ENCODE measurements at regions not wholly inside any gene's neighbourhood (a gene's known extent, or its start where the extent isn't known, plus 50 kb on each side); places are given as distances from the start of the nearest gene placed in this dataset.

DNA sequence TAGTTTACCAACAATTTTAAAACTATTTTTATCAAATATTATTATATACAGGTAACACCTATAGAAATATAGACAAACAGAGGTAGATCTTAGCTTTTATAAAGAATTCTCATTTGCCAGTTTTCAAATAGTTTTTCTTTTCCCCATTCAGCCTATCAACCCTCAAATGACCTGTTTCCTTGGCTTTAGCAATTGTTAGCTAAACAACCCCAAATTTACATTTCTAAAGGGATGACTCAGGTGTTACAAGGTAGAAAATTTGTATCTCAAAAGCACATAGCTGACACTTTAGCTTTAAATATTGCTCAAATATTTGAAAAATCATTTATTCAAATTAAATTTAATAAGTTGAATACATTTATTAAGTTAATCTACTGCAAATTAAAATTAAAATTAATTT is 1207.2 kb downstream of the SLITRK1 start (continued):
- TF ChIP-seq, protein P1, sequence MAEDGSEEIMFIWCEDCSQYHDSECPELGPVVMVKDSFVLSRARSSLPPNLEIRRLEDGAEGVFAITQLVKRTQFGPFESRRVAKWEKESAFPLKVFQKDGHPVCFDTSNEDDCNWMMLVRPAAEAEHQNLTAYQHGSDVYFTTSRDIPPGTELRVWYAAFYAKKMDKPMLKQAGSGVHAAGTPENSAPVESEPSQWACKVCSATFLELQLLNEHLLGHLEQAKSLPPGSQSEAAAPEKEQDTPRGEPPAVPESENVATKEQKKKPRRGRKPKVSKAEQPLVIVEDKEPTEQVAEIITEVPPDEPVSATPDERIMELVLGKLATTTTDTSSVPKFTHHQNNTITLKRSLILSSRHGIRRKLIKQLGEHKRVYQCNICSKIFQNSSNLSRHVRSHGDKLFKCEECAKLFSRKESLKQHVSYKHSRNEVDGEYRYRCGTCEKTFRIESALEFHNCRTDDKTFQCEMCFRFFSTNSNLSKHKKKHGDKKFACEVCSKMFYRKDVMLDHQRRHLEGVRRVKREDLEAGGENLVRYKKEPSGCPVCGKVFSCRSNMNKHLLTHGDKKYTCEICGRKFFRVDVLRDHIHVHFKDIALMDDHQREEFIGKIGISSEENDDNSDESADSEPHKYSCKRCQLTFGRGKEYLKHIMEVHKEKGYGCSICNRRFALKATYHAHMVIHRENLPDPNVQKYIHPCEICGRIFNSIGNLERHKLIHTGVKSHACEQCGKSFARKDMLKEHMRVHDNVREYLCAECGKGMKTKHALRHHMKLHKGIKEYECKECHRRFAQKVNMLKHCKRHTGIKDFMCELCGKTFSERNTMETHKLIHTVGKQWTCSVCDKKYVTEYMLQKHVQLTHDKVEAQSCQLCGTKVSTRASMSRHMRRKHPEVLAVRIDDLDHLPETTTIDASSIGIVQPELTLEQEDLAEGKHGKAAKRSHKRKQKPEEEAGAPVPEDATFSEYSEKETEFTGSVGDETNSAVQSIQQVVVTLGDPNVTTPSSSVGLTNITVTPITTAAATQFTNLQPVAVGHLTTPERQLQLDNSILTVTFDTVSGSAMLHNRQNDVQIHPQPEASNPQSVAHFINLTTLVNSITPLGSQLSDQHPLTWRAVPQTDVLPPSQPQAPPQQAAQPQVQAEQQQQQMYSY (CRISPR knock-in tag; IDR thresholded peaks at IDR 0.05): no peak
- TF ChIP-seq HDAC2 (IDR thresholded peaks at IDR 0.05) (no peak), HDAC6 (IDR thresholded peaks at IDR 0.05; ENCODE audit: unreplicated experiment) (no peak), NFXL1 (IDR thresholded peaks at IDR 0.05; ENCODE audit: borderline replicate concordance) (no peak)
- TF ChIP-seq, protein P2, sequence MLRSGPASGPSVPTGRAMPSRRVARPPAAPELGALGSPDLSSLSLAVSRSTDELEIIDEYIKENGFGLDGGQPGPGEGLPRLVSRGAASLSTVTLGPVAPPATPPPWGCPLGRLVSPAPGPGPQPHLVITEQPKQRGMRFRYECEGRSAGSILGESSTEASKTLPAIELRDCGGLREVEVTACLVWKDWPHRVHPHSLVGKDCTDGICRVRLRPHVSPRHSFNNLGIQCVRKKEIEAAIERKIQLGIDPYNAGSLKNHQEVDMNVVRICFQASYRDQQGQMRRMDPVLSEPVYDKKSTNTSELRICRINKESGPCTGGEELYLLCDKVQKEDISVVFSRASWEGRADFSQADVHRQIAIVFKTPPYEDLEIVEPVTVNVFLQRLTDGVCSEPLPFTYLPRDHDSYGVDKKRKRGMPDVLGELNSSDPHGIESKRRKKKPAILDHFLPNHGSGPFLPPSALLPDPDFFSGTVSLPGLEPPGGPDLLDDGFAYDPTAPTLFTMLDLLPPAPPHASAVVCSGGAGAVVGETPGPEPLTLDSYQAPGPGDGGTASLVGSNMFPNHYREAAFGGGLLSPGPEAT (IDR thresholded peaks at IDR 0.05; ENCODE audit: low read depth): no peak

DNA sequence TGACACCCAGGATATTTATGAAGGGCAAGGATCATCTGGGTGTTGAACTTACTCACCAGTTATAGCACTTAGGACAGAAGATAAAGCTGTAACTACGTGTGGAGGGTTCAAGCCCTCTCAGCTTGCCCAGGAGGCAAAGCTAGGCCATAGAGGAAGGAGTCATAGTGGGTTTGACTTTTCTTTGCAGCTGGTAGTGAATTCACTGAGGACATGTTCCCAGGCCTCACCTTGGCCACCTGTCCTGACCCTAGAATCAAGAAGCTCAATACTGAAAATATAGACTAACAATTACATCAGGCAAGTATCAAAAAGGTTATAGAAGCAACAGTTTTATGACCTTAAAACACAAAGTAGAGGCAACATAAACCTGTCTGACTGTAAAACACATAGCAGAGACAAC is 1207.7 kb downstream of the SLITRK1 start:
- no peak overlapping the region for H2AFZ ChIP-seq (ENCODE audit: control insufficient read depth, low read depth, low read length)
- SMC1A ChIA-PET (ENCODE audit: uncharacterized antibody, unreplicated experiment): interaction anchor here (2.4 kb wide), 1 partner anchor 14 kb away, joined by 16 read pairs; no protein-coding TSS in a partner anchor
- RAD21 ChIA-PET (ENCODE audit: unreplicated experiment): interaction anchor here (1.2 kb wide), 1 partner anchor 13 kb away, joined by 3 read pairs; no protein-coding TSS in a partner anchor
- no peak overlapping the region for H3K4me2 ChIP-seq (ENCODE audit: control insufficient read depth, insufficient read depth)
- no peaks in the 10 kb centered on the region for H3K27me3 ChIP-seq (replicated peaks in 1 of 2; ENCODE audit: control insufficient read depth in 2 of 2, insufficient read depth in 2 of 2, low read length in 1 of 2)
- no peaks in the 10 kb centered on the region for H3K9me3 ChIP-seq (replicated peaks; ENCODE audit: control insufficient read depth, insufficient read depth, low read length)
- H4K20me1 ChIP-seq (ENCODE audit: control insufficient read depth, insufficient read depth): no peaks in the 10 kb centered on the region
- DNase-seq (ENCODE audit: low read depth, low spot score) (no peak), FAIRE-seq (no peak), ATAC-seq (no peak)
- no peak overlapping the region for H3K4me3 ChIP-seq
- no peaks in the 10 kb centered on the region for H3K79me2 ChIP-seq (ENCODE audit: control insufficient read depth, insufficient read depth, low read length)
- no peaks in the 10 kb centered on the region for H3K36me3 ChIP-seq (ENCODE audit: control insufficient read depth in 2 of 2, insufficient read depth in 2 of 2, low read length in 1 of 2)
- in situ Hi-C loops (cut with MboI): no loop called here
- WGBS (ENCODE audit: insufficient coverage, insufficient replicate concordance, low lambda C conversion rate, missing lambda C conversion rate): 0% methylated on average over 1 of the region's 1 CpG
- CTCF ChIA-PET: interaction anchor here (1.5 kb wide), 1 partner anchor 8 kb away, joined by 4 read pairs; no protein-coding TSS in a partner anchor
- no peak overlapping the region for H3K27ac ChIP-seq (ENCODE audit: control insufficient read depth, insufficient read depth)
- no TSS peak for BruUV-seq (replicated peaks)
- H3K4me1 ChIP-seq (ENCODE audit: control insufficient read depth, insufficient read depth, low read length): no peaks in the 10 kb centered on the region
- H3K9ac ChIP-seq (ENCODE audit: control insufficient read depth, insufficient read depth, low read length): no peak overlapping the region
- POLR2A ChIA-PET: no interaction called here
- intact Hi-C loops (cut with micrococcal nuclease; ENCODE audit: unreplicated experiment): no loop called here
- TF ChIP-seq, protein P3, sequence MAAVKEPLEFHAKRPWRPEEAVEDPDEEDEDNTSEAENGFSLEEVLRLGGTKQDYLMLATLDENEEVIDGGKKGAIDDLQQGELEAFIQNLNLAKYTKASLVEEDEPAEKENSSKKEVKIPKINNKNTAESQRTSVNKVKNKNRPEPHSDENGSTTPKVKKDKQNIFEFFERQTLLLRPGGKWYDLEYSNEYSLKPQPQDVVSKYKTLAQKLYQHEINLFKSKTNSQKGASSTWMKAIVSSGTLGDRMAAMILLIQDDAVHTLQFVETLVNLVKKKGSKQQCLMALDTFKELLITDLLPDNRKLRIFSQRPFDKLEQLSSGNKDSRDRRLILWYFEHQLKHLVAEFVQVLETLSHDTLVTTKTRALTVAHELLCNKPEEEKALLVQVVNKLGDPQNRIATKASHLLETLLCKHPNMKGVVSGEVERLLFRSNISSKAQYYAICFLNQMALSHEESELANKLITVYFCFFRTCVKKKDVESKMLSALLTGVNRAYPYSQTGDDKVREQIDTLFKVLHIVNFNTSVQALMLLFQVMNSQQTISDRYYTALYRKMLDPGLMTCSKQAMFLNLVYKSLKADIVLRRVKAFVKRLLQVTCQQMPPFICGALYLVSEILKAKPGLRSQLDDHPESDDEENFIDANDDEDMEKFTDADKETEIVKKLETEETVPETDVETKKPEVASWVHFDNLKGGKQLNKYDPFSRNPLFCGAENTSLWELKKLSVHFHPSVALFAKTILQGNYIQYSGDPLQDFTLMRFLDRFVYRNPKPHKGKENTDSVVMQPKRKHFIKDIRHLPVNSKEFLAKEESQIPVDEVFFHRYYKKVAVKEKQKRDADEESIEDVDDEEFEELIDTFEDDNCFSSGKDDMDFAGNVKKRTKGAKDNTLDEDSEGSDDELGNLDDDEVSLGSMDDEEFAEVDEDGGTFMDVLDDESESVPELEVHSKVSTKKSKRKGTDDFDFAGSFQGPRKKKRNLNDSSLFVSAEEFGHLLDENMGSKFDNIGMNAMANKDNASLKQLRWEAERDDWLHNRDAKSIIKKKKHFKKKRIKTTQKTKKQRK (IDR thresholded peaks at IDR 0.05; ENCODE audit: low read depth, low read length): no peak
- TF ChIP-seq ZNF622 (IDR thresholded peaks at IDR 0.05): no peak
- TF ChIP-seq, protein P4, sequence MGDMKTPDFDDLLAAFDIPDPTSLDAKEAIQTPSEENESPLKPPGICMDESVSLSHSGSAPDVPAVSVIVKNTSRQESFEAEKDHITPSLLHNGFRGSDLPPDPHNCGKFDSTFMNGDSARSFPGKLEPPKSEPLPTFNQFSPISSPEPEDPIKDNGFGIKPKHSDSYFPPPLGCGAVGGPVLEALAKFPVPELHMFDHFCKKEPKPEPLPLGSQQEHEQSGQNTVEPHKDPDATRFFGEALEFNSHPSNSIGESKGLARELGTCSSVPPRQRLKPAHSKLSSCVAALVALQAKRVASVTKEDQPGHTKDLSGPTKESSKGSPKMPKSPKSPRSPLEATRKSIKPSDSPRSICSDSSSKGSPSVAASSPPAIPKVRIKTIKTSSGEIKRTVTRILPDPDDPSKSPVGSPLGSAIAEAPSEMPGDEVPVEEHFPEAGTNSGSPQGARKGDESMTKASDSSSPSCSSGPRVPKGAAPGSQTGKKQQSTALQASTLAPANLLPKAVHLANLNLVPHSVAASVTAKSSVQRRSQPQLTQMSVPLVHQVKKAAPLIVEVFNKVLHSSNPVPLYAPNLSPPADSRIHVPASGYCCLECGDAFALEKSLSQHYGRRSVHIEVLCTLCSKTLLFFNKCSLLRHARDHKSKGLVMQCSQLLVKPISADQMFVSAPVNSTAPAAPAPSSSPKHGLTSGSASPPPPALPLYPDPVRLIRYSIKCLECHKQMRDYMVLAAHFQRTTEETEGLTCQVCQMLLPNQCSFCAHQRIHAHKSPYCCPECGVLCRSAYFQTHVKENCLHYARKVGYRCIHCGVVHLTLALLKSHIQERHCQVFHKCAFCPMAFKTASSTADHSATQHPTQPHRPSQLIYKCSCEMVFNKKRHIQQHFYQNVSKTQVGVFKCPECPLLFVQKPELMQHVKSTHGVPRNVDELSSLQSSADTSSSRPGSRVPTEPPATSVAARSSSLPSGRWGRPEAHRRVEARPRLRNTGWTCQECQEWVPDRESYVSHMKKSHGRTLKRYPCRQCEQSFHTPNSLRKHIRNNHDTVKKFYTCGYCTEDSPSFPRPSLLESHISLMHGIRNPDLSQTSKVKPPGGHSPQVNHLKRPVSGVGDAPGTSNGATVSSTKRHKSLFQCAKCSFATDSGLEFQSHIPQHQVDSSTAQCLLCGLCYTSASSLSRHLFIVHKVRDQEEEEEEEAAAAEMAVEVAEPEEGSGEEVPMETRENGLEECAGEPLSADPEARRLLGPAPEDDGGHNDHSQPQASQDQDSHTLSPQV (IDR thresholded peaks at IDR 0.05): no peak

Measured in GM12878 (cell line).